ENCODE measurements at regions not wholly inside any gene's neighbourhood (a gene's known extent, or its start where the extent isn't known, plus 50 kb on each side); places are given as distances from the start of the nearest gene placed in this dataset.
"Not testable (repeated sequence)": the region's sequence is repeated elsewhere in the genome, so short reads cannot be mapped to it uniquely, and the experiment has no call there.

DNA sequence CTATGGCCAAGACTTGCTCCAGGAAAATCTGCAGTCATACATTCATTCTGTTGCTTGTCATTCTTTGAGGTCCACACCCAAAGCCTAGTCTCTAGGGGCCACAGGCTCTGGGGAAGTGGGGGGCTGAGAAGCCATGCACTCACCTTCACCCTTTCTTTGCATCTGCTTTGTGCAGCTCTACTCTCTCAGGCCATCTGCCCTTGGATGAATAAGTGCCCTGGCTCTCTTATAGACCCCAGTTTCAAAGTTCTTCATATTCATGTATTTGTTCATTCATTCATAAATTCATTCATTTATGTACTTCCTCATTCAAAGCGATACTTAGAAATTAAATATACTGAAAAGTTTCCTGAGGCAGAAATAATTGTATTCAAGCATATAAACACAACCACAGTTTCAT, 130.3 kb upstream of the FAM98A start:
- DNase-seq = no peak

DNA sequence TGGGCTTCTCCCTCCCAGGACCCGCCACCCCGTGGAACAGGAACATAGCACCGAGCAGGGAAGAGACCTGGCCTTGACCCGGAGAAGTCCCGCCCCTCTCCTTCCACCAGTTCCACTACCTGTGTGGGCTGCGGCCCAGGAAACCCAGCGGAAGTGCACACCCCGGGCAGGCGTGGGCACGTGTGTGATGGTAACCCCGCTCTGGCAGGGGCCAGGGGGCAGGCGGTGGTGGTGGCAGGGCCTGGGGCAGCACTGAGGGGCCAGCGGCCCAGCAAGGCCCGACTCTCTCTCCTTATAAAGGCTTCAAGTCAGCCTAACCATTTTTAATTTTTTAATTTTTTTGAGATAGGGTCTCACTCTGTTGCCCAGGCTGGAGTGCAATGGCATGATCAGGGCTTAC, 129.0 kb upstream of the FAM98A start:
- no peak for DNase-seq

GRCh38 chr2:33727361-33728032, 128.4 kb upstream of the FAM98A start:
- DNase-seq = no peak

DNA sequence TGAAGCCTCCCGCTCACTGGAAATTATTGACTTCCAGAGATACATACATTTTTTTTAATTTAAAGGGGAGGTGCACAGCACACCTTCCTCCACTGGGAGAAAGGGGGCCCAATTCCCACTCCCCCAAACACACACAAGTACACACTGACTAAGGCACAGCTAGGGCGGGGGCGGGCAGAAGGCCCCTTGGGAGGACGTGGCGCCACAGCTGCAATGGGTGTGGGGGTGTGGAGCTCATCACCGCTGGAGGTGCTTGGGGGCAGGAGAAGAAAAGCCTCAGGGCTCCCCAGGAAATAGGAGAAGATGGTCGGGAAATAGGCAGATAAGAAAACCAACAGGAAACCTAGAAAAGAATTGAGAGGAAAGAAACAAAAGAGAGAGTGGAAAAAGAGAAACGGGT, 127.3 kb upstream of the FAM98A start:
- DNase-seq = no peak

GRCh38 chr2:33723329-33723728, 124.2 kb upstream of the FAM98A start:
- no peak for DNase-seq

- DNase-seq = no peak
Observed at GRCh38 chr2:33719067-33719466, 120.0 kb upstream of the FAM98A start.

DNA sequence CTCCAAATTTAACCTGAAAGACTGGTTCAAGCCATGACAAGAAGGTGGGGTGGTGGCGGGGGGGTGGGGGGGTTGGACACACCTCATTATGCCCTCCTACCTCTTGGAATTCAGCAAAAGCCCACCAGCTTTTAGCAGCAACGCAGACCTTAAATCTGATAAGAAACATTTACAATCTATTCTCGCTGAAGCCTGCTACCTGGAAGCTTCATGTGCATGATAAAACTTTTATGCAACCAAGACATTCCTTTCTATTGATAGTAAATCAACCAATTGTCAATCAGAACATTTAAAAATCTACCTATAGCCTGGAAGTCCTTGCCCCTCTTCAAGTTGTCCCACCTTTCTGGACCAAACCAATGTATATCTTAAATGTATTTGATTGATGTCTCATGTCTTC, 113.6 kb upstream of the FAM98A start:
- no peak for DNase-seq

DNA sequence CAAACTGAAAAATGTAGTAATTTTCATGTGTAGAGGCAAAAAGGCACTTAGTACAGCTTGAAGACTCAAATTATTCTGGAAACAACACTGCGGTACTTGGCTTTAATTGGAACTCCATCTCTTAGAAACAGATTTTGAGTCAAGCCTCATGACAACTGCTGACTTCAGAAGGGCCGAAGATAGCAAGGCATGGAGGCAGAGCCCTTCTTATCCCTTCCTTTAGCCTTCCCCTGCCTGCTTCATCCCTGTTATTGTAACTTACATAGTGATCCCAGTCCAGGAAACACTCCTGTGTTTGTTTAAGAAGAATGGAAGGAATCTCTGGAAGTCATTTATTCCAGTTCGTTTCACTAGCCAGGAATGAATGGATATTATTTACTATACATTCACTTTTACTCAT, 110.9 kb upstream of the FAM98A start:
- DNase-seq = no peak

DNA sequence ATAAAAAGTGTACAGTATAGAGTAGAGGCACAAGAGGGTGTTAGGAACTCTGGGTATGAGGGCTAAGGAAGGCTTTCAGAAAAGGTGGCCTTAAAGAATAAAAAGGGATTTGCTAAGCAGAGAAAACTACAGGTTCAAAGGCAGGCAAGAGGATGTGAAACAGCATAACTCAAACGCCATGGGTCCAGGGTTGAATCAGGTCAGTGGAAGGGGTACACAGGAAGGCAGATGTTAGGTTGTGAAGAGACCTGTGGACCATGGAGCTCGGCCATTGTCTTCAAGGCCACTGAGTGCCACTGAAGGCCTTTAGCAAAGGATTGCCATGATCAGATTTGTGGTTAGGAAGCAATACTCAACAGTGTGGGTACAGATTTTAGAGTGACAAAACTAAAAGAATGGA, 108.2 kb upstream of the FAM98A start:
- DNase-seq = no peak

DNA sequence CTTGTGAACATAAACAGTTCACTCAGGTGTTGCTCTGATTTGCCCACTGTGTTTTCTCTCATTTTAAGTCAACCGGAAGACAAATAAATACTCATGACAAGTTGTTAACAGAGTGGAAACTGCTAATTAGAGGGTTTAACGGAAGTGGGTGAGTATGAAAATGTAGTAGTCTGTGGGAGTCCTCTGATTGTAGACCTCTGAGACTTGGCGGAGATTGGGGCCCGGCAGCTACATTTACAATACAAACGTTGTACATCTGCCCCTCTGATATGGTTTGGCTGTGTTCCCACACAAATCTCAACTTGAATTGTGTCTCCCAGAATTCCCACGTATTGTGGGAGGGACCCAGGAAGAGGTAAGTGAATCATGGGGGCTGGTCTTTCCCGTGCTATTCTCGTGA, 107.3 kb upstream of the FAM98A start:
- DNase-seq = no peak

DNA sequence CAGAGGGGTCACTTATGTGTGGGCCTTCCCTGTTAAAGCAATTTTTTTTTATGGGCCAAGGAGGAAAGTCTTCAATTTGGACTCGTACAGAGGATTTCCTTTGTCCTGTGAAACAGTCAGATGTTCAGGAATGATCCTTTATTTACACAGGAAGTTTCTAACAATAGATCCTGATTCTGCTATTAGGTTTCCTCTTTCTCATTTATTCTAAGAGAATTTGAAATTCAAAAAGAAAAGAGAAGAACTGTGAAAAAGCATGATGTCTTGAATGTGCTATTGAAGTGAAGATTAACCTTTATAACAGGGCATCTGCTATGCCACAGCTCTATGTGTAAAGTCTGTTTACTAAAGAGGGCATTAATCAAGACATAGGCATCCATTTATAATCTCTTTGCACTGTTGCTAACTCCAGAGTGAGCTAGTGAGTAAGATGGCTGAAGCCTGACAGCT, 105.3 kb upstream of the FAM98A start:
- DNase-seq = no peak

- DNase-seq = no peak
Observed at GRCh38 chr2:33696234-33696633, 97.1 kb upstream of the FAM98A start.

DNA sequence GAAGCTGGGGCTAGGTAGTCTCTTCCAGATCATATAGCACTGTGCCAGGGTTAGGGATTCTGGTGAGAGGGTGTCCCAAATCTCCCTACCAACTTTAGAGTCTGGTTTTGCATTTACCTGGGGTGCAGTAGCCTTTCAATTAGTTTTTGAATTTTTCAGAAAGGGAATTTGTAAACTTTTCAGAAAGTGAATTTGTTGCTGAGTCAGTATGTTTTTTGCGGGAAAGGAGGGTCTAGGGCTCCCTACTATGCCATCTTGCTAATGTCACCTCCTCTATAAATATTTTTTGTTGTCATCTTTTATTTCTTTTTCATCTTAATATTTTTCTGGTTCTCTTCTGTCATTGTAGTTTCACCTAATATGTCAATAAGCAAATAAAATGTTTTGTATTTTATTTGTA, 95.8 kb upstream of the FAM98A start:
- DNase-seq = no peak

- not testable (repeated sequence) for DNase-seq
Observed at GRCh38 chr2:33690686-33691085, 91.6 kb upstream of the FAM98A start.

GRCh38 chr2:33681364-33681757, 82.3 kb upstream of the FAM98A start:
- DNase-seq = no peak

DNA sequence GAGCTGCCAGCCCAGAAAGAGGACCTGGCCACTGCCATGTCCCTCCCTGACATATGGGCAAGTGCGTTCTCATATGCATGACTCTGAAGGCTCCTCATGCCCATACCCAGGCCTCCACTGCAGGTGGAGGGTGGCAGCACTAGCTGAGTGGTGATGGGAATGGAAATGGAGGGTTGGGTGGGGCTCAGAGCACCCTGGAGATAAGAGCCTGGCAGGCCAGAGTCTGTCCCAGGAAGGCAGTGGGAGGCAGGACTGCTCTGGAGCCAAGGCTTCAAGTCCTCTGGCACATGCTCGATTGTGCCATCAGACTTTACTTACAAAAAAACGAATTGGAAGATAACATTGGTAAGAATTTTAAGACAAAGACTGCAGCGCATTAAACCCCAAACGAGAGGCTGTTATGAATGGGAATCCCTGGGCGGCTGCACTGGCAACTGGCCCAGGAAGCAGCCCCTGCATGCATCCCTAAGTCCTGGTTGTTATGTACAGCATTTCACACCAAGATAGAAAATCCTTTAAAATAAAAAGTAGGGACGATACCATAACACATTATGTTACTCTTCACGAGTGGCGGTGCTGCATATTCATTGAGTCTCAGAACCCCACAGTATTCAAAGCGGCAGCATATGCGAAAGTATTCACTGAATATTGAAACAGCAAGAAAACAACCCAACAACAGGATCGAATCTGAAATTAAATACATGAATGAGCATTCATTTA, 81.7 kb upstream of the FAM98A start:
- DNase-seq = no peak

- DNase-seq = no peak
Observed at GRCh38 chr2:33678436-33678835, 79.3 kb upstream of the FAM98A start.

DNA sequence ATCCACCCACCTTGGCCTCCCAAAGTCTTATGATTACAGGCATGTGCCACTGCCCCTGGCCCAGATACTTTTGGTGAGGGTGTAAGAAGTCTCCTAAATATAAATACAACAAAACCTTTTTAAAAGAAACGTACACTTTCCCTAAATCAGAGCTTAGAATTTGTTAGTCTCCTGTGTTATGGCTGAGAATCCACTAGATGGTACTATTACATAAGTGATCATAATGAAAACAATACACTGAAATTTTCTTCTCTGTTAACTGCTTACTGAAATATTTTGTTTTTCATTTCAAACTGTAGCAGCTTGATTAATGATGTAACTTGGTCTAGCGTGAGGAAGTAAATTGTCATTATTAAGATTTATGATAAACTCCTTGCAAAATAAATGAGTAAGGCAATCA, 74.8 kb upstream of the FAM98A start:
- no peak for DNase-seq

DNA sequence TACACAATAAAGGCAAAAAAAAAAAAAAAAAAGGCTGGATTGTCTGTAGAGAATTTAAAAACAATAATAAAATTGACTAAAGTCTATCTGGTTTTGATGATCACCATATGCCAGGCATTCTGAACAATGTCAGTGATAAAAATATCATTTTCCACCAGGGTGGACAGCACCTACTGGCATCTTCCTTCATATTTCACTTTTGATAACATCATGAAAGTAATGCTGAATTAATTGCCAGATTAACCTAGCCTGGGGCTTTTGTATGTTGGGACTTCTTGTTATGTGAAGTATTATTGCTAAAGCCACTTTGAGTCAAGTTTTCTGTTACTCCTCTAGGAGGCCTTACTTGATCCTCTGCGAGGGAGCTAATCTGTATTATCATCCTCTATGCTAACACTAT, 73.8 kb upstream of the FAM98A start:
- DNase-seq = no peak

DNA sequence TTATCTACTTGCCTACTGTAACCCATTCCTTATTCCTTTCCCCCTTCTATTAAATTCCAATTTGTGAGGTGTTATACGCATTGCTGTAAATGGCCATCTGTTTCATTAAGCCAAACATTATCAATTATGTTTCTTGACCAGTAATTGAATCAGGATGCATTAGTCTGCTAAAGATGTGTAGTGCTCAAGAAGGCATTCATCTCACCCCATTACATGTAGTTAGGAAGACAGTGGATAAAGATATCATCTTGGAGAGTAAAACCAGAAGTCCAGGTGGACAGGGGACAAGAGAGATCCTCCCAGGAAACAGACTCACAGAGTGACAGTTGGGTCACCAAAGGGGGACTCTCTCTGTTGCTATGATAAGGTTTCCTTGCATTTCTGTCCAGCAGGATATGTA, 73.3 kb upstream of the FAM98A start:
- no peak for DNase-seq

GRCh38 chr2:33671198-33671597, 72.1 kb upstream of the FAM98A start:
- no peak for DNase-seq

DNA sequence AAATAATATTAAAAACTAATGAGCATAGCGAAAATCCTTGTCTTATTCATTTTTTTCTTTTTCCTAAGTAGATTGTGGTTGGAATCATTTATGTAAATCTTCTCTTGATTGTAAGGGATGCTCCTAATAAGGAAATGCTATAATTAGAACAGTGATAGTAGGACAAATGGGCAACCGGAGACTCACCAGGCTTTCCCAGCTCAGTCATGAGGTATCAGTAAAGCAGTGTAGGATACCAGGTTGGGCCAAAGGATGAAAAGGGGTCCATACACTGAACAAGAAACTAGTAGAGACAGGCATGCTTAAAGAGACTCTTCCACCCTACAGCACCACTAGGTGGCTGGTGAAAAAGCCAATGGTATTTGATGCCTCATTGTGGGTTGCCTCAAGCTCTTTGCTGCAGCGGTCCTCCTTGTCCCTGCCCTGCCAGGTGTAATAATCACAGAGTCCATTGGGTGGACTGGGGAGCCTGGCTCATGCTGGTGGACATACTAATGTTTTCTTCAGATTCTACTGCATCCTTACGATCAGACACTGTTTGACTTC, 71.4 kb upstream of the FAM98A start:
- DNase-seq = no peak

DNA sequence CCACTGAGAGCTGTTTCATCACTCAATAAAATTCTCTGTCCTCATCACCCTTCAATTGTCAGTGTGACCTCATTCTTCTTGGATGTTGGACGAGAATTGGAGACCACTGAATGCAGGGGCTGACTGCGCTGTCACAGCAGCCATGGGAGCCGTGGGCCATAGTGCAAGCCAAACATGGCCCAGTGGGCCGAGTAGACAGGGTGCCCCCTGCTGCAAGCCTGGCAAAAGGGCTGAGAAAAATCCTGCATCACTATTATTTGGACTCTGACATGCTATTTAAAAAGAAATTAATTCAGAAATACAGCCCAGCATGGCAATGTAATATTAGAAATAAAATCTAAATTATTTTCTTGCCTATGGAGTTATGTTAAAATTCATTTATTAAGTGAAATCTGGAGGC, 67.8 kb upstream of the FAM98A start:
- no peak for DNase-seq

DNA sequence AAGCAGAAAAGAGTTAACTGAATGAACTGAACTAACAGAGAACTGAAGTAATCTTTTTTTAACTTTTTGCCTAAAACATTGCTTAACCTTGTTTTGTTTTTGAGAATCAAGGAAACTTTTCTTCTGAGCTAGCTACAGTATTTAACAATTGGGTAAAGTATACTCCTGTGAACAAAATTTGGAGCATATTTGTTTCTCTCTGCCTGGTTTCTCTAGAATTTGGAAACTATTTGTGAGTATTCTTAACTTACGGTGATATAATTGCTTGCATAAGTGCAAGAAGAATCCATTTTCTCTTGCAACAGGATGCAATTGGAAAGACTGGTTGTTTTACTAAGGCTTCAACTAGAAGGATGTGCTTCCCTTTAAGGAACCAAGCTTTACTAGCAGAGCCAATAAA, 65.9 kb upstream of the FAM98A start:
- no peak for DNase-seq
